ENCODE measurements at regions not wholly inside any gene's neighbourhood (a gene's known extent, or its start where the extent isn't known, plus 50 kb on each side); places are given as distances from the start of the nearest gene placed in this dataset.

DNA sequence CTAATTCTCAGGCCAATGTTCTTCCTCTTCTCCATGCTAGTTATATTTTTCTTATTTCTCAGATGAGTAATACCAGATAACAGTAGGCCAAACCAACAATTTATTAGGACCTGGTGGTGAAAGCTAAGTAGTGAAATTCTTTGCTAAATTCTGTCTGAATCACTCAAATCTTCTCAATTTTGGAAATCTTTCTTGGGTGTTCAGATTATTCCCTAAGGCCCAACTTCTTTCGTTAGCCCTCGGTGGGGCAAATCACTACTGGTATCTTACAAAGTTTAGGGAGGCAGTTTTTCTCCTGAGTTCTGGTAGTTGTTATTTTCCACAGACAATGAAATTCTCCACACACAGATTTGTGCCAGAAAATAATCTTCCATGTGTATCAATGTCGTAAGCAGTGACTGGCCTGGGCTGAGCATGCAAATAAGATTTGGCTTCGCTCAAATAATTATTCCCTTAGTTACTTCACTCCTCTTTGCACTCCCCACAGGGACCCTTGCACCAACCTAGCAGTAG, 443.5 kb upstream of the SLC14A2 start:
- TF ChIP-seq GATA2 (IDR thresholded peaks at IDR 0.05; ENCODE audit: low read depth, low read length) (no peak), GATA3 (IDR thresholded peaks at IDR 0.05; ENCODE audit: low read depth, low read length) (no peak)
